DOHH2 (cell line): ENCODE measurements at regions not wholly inside any gene's neighbourhood (a gene's known extent, or its start where the extent isn't known, plus 50 kb on each side); places are given as distances from the start of the nearest gene placed in this dataset.

Experiments used
- H3F3A ChIP-seq: fragments of 200-600 bp; sonication (generic), shearing (Covaris generic); 2 replicates; pipeline ENCODE4 v1.6.0; 2016; ENCODE audit warnings: antibody characterized with exemption, mild to moderate bottlenecking; ENCODE audit not compliant: control insufficient read depth, insufficient read depth
- H3K27ac ChIP-seq: fragments of 200-600 bp; sonication (generic); 2 replicates; pipeline ENCODE4 v1.5.1; 2014; ENCODE audit warnings: low read depth, mild to moderate bottlenecking, low read length, moderate library complexity
- H3K27me3 ChIP-seq: fragments of 200-600 bp; sonication (generic); 2 replicates; pipeline ENCODE4 v1.6.1; 2014; ENCODE audit warnings: mild to moderate bottlenecking, low read length, mixed read lengths; ENCODE audit not compliant: control insufficient read depth
- H3K36me3 ChIP-seq: fragments of 200-600 bp; sonication (generic); 2 replicates; pipeline ENCODE4 v1.6.1; 2014; ENCODE audit warnings: mild to moderate bottlenecking, low read length, moderate library complexity, mixed read lengths; ENCODE audit not compliant: control insufficient read depth
- H3K4me1 ChIP-seq: fragments of 200-600 bp; sonication (generic); 2 replicates; pipeline ENCODE4 v1.6.1; 2014; ENCODE audit warnings: mild to moderate bottlenecking, low read length, mixed read lengths; ENCODE audit not compliant: control insufficient read depth
- H3K4me2 ChIP-seq: fragments of 200-600 bp; sonication (generic); 2 replicates; pipeline ENCODE4 v1.6.0; 2014; ENCODE audit warnings: mild to moderate bottlenecking, low read length, moderate library complexity
- H3K4me3 ChIP-seq: fragments of 200-600 bp; sonication (generic); 2 replicates; pipeline ENCODE4 v1.5.1; 2014; ENCODE audit warnings: mild to moderate bottlenecking, low read length, mixed read lengths
- H3K79me2 ChIP-seq: fragments of 200-600 bp; sonication (generic); 2 replicates; pipeline ENCODE4 v1.6.1; 2014; ENCODE audit warnings: mild to moderate bottlenecking, low read length, mixed read lengths; ENCODE audit not compliant: control insufficient read depth
- H3K9me2 ChIP-seq: fragments of 200-600 bp; sonication (generic); replicated peaks from 2 replicates; pipeline ENCODE4 v1.6.1; 2014; ENCODE audit warnings: mild to moderate bottlenecking, low read length, mixed read lengths; ENCODE audit not compliant: control insufficient read depth
- H3K9me3 ChIP-seq: fragments of 200-600 bp; sonication (generic); 2 replicates; pipeline ENCODE4 v1.6.1; 2014; ENCODE audit warnings: antibody characterized with exemption, low read length, mixed read lengths; ENCODE audit not compliant: control insufficient read depth, insufficient read depth
- H4K20me1 ChIP-seq: fragments of 200-600 bp; sonication (generic); 2 replicates; pipeline ENCODE4 v1.6.0; 2014; ENCODE audit warnings: low read depth, mild to moderate bottlenecking, antibody characterized with exemption, low read length, moderate library complexity; ENCODE audit not compliant: control insufficient read depth, insufficient read depth
- EZH2phosphoT487 ChIP-seq: fragments of 200-600 bp; sonication (generic); IDR thresholded peaks from 2 replicates; pipeline ENCODE4 v1.6.1; 2017; ENCODE audit warnings: borderline replicate concordance, mild to moderate bottlenecking, antibody characterized with exemption, low read length, moderate library complexity, mixed read lengths
- TF ChIP-seq, protein P1 (sequence below): fragments of 200-600 bp; sonication (generic); IDR thresholded peaks from one replicate; pipeline ENCODE4 v1.5.1; 2014; ENCODE audit warnings: antibody characterized with exemption, mild to moderate bottlenecking, low read depth, low read length; ENCODE audit not compliant: poor library complexity, severe bottlenecking

DNA sequence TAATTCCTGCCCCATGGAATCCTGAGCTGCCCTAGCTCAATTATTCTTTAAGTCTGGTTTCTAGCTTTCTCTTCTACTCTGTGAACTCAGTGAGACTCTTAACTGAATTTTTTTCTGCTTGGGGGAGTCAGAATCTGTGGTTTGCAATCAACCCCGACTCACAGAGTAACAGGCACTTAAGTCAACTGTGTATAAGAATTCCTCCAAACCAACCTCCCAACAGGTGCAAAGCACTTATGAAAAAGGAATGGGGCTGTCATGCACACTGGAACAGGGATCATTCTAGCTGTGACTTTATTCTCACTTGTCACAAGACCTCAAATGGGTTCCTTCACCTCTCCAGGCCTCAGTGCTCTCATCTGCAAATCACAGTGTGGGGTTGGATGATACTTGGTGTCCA is 60.3 kb upstream of the SYT6 start:
- Histone ChIP-seq H3K27ac (no peak overlapping the region), H3K9me2 (no peaks in the 10 kb centered on the region), H4K20me1 (no peaks in the 10 kb centered on the region), H3K4me1 (no peaks in the 10 kb centered on the region), H3K27me3 (peaks cover 6% of the 10 kb centered on the region), H3K36me3 (no peaks in the 10 kb centered on the region), H3K4me2 (no peak overlapping the region), H3K4me3 (no peak overlapping the region), H3K79me2 (no peaks in the 10 kb centered on the region), H3K9me3 (no peaks in the 10 kb centered on the region), H3F3A (no peaks in the 10 kb centered on the region)
- TF ChIP-seq, protein P1, sequence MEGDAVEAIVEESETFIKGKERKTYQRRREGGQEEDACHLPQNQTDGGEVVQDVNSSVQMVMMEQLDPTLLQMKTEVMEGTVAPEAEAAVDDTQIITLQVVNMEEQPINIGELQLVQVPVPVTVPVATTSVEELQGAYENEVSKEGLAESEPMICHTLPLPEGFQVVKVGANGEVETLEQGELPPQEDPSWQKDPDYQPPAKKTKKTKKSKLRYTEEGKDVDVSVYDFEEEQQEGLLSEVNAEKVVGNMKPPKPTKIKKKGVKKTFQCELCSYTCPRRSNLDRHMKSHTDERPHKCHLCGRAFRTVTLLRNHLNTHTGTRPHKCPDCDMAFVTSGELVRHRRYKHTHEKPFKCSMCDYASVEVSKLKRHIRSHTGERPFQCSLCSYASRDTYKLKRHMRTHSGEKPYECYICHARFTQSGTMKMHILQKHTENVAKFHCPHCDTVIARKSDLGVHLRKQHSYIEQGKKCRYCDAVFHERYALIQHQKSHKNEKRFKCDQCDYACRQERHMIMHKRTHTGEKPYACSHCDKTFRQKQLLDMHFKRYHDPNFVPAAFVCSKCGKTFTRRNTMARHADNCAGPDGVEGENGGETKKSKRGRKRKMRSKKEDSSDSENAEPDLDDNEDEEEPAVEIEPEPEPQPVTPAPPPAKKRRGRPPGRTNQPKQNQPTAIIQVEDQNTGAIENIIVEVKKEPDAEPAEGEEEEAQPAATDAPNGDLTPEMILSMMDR = no peak
- TF ChIP-seq EZH2phosphoT487 = no peak

DNA sequence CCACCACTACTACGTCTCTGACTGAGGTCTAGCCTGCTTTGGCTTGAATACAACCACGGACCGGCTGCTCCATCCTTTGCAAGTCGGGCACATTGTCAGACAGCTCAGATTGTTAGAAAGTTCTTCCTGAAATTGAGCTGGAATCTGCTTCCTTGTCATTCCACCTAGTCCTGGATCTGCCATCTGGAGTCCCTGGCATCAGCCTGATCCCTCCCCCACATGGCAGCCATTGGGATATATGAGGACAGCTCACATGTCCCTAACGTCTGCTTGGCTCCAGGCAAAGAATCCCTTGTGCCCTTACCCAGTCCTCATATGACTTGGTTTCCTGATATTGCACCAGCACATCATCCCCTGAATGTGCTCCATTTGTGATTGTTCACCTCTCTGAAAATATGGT is 56.3 kb upstream of the SYT6 start:
- H3F3A ChIP-seq = no peaks in the 10 kb centered on the region

DNA sequence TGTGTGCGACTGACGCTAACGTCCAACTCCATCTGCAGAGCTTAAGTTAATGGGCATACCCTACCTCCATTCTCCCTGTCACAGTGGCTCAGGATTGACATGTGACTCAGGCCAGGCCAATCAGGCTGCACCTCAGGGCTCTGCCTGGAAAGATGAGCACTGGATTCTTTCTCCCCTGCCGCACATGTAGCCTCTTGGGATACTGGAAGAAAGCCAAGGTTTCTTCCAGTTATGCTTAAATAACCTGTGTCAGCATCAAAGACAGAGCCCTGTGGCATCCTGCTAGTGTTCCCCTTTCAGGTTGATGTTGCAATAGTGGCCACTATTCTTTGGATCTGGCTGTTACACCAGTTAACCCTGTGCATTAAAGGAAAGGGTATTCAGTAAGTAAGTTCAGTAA is 55.0 kb upstream of the SYT6 start:
- no peak overlapping the region for H3K27ac ChIP-seq
- no peaks in the 10 kb centered on the region for H3K9me2 ChIP-seq
- peaks cover 6% of the 10 kb centered on the region for H3K27me3 ChIP-seq
- H3K36me3 ChIP-seq = no peaks in the 10 kb centered on the region
- H3F3A ChIP-seq = no peaks in the 10 kb centered on the region
- H3K4me2 ChIP-seq = no peak overlapping the region
- TF ChIP-seq, protein P1 = no peak
- no peak for TF ChIP-seq EZH2phosphoT487
- H4K20me1 ChIP-seq = no peaks in the 10 kb centered on the region
- H3K4me1 ChIP-seq = no peaks in the 10 kb centered on the region
- no peak overlapping the region for H3K4me3 ChIP-seq
- no peaks in the 10 kb centered on the region for H3K9me3 ChIP-seq
- no peaks in the 10 kb centered on the region for H3K79me2 ChIP-seq

More for the DNA sequence above, 56.3 kb upstream of the SYT6 start:
- no peaks in the 10 kb centered on the region for H4K20me1 ChIP-seq
- no peak overlapping the region for H3K4me2 ChIP-seq
- no peaks in the 10 kb centered on the region for H3K4me1 ChIP-seq
- no peak overlapping the region for H3K4me3 ChIP-seq
- no peaks in the 10 kb centered on the region for H3K36me3 ChIP-seq
- no peaks in the 10 kb centered on the region for H3K9me3 ChIP-seq
- H3K27me3 ChIP-seq = peaks cover 9% of the 10 kb centered on the region
- TF ChIP-seq, protein P1 = no peak
- TF ChIP-seq EZH2phosphoT487 = no peak
- H3K79me2 ChIP-seq = no peaks in the 10 kb centered on the region
- no peaks in the 10 kb centered on the region for H3K9me2 ChIP-seq
- H3K27ac ChIP-seq = no peak overlapping the region

DNA sequence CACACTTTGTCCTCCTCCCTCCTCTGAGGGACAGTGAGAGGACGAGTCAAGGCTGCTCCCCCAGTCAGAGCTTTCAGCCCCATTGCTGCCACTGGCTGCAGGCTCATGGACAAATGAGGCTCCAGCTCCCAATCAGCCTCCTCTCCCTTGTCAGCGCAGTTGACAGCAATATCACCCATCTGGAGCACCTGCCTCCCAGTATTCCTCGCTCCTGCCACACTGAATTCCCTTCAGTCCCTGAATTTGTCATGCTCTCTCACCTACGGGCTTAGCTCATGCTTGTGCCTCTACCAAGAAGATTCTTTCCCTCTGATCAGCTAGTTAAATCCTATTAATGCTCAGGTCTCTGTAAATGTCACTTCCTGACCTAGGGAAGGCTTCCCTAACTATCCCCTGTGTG is 54.4 kb upstream of the SYT6 start:
- TF ChIP-seq EZH2phosphoT487 = no peak
- TF ChIP-seq, protein P1 = no peak
- H3K27me3 ChIP-seq = peaks cover 6% of the 10 kb centered on the region; the same call in 1 of the 2 replicates
- no peaks in the 10 kb centered on the region for H3K4me1 ChIP-seq
- no peak overlapping the region for H3K4me2 ChIP-seq
- H3F3A ChIP-seq = no peaks in the 10 kb centered on the region
- H3K4me3 ChIP-seq = no peak overlapping the region
- no peaks in the 10 kb centered on the region for H4K20me1 ChIP-seq
- H3K9me2 ChIP-seq = no peaks in the 10 kb centered on the region
- no peaks in the 10 kb centered on the region for H3K79me2 ChIP-seq
- no peak overlapping the region for H3K27ac ChIP-seq
- H3K36me3 ChIP-seq = no peaks in the 10 kb centered on the region
- no peaks in the 10 kb centered on the region for H3K9me3 ChIP-seq
